Cerebellar cortex (tissue), 1 donor: ENCODE measurements at regions not wholly inside any gene's neighbourhood (a gene's known extent, or its start where the extent isn't known, plus 50 kb on each side); places are given as distances from the start of the nearest gene placed in this dataset.

Experiments
- DNase-seq: peaks from one replicate; pipeline ENCODE4 v3.0.0-alpha.2; 2015; ENCODE audit warnings: low spot score

DNA sequence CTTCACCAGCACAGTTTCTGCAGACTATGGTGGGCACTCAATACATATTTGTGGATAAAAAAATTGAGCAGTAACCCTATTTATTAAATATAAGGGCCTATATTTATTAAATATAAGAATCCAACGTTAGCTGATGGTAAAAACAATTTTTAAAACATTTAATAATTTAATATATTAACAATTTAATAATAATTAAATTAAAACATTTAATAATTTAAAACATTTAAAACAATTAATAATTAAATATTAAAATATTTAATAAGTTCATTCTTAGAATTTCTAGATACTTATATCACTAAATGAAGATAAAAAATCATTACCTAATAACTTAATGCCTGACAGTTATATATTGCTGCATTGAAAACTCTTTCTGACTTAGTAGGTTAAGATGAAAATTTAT lies 880.2 kb upstream of the EPHA6 start:
- DNase-seq, result no peak

DNA sequence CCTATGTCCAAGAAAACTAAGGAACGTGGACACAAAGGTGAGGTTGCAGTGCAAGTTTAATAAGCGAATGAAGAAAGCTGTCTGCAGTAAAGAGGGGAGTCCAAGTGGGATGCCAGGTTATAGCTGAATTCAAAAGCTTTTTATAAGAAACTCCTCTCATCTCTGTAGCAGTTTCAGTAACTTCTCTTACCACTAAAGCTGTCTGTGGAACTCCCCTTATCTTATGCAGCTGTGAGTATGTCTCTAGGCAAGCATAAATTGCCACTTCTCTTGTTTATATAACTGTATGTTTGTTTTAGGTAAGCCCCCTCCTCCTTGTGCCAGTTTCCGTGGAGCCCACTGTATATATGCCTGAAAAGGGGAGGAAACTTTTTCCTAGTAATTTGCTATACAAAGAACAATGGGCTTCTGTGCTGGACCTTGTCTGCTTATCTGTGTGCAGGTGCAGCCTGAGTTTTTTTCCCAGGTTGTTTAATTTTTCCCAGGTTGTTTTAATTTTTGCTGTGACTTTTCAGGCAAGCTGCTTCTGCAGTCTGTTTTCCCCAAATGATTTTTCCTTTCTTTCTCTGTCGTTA lies 875.1 kb upstream of the EPHA6 start:
- no peak for DNase-seq

DNA sequence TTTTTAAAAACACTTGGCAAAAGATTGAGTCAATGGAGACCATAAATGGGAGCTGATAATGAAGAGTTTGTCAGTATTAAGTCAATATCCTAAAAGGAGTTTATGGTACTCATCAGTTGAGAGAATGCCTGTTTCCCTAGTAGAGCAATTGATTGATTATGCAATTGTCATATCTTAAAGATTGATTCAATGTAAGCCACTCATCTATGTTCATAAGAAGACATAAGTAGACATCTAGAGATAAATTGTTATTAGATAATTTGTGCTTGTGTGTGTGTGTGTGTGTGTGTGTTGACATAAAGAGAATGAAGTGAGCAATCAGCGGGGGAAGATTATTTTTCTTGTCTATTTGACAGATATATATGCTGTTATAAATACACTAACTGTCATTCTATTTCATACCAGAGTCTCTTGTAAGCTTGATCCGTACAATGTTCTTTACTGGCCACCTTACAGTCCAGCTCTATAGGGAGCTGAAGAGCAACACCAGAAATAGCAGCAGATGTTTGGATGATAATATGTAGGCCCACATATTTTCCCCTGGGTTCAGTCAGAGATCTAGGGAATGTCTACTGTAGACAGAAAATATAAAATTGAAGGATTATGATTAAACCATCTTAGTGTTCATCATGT lies 848.6 kb upstream of the EPHA6 start:
- DNase-seq, result no peak

DNA sequence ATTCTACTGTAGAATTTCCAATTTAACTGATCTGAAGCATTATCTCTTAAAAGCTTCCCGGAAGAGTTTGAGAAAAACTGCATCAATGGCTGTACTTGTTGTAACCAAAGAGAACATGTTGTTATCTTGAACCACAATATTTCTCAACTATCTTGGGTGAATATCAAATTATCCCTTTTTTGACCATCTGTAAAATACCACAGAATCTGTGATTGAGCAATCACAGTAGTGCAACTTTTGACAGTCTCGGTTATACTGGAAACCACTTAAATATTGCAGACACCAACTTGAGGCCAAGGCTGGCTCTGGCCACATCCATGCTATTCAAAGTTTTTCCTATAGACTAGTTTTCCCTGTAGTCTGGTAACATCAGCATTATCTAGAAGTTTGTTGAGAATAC lies 842.8 kb upstream of the EPHA6 start:
- DNase-seq, result no peak

DNA sequence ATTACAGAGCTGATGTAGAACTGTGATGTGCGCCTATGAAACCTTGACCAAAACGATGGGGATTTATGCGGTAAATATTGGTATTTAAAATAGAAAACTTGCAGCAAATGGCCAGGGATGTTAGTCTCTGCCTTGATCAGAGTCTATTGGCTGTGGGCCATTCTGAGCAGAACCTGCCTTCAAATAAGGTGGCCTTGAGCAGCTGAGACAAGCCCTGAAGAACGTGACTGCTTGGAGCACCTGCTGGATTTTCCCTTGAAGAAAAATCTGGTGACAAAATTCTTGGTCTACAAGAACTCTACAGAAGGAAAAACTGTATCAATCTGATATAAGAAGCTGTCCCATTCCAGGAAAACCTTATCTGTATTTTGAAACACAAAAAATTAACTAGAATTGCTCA lies 820.1 kb upstream of the EPHA6 start:
- DNase-seq, result no peak

DNA sequence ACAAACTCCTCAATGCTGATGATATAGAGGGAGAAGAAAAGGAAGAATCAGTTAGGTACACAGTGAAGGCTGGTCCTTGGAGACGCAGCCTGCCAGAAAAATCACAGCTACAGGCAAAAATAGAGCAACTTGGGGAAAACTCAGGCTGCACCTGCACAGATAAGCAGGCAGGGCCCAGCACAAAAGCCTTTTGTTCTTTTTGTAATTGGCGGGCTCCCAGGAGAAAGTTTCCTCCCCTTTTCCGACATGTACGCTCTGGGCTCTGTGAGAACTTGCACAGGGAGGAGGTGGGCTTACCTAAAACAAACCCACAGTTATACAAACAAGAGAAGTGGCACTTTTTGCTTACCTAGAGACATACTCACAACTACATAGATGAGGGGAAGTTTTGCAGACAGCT lies 813.4 kb upstream of the EPHA6 start:
- DNase-seq, result no peak

DNA sequence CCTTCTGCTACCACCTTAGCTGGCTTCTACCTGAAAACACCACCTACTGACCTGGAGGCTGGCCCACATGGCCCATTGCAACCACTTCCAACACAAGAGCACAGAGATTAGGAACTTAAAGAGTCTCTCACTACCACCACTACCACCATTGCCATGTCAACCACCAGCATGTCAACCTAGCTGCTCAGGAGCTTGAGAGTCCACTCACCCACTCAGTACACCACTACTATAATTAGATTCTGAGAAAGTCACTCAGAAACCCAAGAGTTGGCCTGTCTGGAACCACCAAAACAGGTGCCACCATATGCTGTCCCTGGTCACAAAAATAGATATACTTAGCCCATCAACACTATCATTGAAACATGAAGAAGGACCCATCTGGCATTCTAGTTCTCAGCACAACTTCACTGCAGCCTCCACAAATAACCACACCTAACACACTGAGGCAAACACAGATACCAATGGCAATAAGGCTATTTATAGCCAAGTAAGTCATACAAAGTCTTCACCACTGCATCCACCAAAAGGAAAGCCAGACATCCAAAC lies 806.7 kb upstream of the EPHA6 start:
- DNase-seq, result no peak

DNA sequence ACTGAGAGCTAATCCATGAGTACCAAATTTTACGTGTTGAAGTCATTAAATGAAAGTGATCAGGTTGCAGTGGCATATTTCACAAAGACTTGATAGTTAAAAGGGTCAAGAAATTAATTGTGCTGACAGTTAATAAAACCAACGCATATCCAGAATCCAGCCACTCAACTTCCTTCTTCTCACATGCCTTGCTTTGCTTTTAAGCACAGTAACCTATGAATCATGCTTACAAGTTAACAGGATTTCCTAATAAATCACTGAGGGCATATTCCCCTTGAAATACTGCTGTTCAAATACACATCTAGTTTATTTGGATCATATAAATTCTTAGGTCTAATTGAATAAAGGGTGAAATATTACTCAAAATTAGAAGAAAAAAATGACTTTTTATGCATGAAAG lies 801.5 kb upstream of the EPHA6 start:
- no peak for DNase-seq

DNA sequence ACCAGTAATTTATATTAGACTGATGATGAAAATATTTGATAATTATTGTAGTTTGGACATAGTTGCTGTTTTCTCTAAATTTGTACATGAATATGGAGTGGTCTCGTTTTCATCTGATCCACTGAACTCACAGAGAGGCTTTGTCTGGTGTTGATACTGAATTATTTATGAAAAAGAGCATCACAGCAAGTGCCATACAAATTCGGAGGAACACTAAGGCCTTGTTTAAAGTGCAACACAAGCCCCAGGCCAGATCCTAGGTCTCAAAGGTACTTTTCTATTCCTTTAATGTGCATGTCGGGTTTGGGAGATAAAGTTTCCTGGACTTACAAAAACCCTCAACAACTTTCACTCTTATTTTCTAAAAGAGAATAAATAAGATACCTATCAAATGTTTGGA lies 796.8 kb upstream of the EPHA6 start:
- no peak for DNase-seq

DNA sequence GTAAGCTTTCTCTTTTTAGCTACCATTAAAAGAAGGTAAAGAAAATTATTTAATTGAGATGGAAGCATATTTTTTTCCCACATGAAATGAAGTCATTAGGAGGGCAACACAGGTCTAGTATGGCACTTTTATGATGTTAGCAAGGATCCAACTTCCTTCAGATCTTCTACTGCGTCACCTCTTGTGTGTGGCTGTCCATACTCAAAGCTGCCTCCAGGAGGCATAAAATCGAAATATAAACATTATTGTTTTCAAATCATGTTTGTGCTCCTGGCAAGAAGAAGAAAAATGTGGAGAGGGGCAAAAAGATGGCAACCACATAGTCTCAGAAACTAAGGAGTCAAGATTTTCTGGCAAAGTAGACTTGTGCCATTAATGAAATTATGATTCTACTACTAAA lies 791.7 kb upstream of the EPHA6 start:
- no peak for DNase-seq

DNA sequence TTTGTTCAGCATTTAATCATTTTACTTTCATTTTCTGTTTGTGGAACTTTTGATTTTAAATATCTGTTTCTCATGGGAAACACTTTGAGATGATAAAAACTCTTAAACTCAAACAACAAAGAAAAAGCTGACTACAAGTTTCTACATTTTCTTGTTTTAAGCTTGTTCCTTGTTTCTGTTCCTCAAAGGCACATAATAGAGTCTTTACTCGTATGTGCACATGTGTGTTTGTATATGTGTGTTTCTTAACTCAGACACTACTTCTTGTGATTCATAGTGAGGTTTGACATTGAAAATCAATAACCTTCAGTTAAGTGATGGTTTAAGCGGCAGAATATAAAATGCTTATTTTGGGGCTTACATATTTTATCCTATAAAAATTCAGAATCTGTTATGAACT lies 786.7 kb upstream of the EPHA6 start:
- DNase-seq, result no peak

DNA sequence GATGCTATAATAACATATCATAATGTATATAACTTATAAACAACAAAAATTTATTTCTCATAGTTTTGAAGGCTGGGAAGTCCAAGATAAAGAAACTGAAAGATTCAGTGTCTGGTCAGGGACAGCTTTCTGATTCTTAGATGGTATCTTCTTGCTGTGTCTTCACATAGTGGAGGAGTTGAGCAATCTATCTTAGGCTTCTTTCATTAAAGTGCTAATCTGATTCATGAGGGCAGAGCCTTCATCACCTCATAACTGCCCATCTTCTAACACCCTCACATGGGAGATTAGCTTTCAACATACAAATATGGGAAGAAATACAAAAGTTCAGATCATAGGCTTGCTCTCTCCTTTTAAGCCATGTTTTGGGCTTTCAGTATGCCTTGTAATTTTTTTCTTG lies 774.8 kb upstream of the EPHA6 start:
- no peak for DNase-seq

DNA sequence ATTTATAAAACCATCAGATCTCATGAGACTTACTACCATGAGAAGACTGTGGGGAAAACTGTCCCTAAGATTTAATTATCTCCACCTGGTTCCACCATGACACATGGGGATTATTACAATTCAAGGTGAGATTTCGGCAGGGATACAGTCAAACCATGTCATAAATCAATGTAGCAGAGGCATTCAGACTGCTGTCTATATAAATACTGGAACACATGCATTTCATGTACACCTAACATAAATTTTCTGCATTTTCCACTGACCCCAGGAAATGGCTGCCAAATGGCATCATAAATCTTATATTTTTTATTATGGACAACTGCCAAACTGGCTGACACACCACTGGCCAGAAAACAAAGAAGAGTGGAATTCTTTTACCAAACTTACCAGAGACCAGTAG lies 755.1 kb upstream of the EPHA6 start:
- DNase-seq, result no peak

DNA sequence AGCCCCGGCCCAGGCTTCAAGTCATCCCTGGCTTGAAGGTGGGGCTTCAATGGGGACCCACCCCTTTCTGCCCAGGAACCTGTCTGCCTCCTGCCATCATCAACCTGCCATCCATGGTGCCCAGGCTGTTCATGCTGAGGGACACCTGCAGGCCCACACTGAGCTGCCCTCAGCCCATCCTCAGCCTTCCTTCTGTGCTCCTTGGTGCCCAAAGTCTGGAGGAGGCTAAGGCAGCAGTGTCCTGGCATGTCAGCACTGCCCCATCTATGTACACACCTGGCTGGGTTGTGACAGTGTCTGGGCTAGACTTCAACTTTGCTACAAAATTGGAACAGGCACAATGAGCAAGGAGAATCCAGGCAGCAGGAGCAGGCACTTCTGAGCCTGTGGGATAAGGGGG lies 745.3 kb upstream of the EPHA6 start:
- no peak for DNase-seq

DNA sequence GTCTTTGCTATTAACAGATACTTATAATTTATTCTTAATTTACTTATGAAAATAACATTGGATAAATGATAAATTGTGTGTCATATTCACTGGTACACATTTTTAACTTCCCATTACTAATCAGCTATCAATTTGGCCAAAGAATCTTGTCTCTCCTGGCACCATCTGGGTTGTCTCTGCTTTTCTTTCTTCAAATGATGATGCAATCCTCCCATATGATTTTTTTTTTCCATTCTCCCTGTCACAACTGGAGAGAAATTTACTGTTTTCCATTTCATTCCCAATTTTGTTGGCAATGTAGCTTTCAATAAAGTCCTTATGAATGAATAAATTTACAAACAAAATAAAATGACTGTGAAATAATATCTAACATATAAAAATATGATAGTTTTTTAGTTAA lies 743.7 kb upstream of the EPHA6 start:
- no peak for DNase-seq

DNA sequence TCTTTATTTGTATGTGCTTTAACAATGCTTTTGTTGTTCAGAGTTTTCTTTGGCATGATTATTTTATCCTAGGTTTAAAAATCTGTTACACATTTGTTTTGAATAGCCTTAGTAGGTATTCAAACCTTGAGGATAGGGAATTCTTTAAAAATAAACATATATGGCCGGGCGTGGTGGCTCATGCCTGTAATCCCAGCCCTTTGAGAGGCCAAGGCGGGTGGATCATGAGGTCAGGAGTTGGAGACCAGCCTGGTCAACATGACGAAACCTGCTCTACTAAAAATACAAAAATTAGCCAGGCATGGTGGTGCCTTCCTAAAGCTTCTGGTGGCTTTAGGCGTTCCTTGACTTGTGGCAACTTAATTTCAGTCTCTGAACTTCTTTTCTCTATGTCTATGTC lies 743.3 kb upstream of the EPHA6 start:
- no peak for DNase-seq

DNA sequence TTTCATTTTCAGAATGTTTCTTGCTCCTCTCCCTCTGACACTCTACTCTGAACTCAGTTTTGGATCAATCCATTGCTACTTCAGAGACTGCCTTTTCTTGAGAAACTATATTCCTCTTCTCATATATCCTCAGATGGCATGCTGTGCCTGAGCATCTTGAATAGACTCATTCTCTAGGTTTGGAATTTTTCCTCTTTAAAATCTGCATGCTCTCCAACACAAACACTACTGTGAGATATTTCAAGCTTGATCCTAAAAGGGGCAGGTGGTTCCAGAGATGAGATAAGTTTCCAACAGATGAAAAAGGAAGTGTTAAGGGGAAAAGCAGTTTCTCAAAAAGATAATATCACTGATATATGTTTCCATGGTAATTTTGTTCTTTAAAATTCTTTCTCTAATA lies 742.2 kb upstream of the EPHA6 start:
- peak; percentile 3 for DNase-seq

DNA sequence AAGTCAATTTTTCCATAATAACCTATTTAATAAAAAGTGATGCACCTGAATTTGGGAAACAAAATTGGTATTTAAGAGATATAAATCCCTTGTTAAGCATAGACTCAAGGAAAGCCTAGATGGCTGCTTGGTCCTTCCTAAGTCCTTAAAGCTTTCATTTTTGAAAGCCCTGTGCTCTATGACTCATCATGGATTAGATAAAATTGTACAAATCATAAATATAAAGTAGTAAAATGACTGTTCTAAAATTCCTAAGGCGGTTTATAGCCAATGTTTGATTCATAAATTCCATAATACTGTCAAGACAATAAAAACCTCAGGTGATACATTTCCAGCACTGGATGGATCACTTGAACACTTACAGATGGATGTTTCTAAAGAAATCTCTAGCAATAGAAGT lies 730.8 kb upstream of the EPHA6 start:
- DNase-seq, result no peak

DNA sequence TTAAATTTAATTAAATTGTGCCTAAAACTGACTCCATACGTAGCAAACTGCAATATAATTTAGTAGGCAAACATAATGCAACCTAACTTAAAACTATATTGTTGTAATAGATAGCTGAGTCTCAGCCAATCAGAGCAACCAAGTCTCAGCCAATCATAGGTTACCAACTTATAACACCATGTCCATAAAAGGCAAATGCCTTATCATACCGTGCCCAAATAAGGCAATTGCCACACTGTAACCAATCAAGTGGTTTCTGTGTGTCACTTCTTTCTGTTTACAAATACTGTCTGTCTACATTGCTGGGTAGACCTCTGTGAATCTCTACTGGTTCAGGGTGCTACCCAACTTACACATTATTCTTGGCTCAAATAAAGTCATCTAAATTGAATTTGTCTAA lies 728.4 kb upstream of the EPHA6 start:
- no peak for DNase-seq

DNA sequence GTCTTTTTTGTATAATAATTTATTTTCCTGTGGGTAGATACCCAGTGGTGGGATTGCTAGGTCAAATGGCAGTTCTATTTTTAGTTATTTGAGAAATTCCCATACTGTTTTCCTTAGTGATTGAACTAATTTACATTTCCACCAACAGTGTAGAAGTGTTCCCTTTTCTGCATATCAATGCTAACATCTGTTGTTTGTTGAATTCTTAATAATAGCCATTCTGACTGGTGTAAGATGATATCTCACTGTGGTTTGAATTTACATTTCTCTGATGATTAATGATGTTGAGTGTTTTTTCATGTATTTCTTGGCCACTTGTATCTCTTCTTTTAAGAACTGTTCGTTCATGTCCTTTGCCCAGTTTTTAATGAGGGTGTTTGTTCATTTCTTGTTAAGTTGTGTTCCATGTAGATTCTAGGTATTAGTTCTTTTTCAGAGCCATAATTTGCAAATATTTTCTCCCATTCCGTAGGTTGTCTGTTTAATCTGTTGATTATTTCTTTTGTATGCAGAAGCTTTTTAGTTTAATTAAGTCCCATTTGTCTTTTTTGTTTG lies 713.3 kb upstream of the EPHA6 start:
- no peak for DNase-seq

DNA sequence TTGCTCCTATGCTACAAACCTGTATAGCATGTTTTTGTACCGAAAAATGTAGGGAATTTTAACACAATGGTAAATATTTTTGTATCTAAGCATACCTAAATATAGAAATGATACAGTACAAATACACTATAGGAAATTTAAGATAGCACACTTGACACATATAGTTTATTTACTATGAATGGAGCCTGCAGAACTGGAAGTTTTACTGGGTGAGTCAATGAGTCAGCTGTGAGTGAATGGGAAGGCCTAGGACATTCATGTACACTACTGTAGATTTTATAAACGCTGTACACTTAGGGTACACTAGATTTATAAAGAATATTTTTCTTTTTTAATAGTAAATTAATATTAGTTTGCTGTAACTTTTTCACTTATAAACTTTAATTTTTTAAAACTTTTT lies 707.7 kb upstream of the EPHA6 start:
- no peak for DNase-seq
